ENCODE measurements at regions not wholly inside any gene's neighbourhood (a gene's known extent, or its start where the extent isn't known, plus 50 kb on each side); places are given as distances from the start of the nearest gene placed in this dataset.

DNA sequence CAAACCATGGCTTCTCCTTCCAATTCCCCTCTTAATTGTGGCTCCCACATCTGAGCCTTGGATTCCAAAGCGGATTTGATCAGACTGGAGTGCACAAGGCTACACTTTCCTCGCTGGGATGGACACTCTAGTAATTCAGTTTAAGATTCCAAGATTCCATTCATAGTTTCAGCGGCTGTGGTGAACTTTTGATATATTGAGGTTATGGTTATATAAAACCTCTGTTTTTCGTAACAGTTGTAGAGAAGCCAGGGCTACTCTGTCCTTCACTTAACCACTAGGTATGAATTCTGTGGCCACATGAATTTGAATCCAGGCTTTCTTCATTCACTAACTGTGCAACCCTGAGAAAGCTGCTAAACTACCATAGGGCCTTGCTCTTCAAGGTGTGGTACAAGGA is 67.9 kb upstream of the KY start:
- TF ChIP-seq, protein P1, sequence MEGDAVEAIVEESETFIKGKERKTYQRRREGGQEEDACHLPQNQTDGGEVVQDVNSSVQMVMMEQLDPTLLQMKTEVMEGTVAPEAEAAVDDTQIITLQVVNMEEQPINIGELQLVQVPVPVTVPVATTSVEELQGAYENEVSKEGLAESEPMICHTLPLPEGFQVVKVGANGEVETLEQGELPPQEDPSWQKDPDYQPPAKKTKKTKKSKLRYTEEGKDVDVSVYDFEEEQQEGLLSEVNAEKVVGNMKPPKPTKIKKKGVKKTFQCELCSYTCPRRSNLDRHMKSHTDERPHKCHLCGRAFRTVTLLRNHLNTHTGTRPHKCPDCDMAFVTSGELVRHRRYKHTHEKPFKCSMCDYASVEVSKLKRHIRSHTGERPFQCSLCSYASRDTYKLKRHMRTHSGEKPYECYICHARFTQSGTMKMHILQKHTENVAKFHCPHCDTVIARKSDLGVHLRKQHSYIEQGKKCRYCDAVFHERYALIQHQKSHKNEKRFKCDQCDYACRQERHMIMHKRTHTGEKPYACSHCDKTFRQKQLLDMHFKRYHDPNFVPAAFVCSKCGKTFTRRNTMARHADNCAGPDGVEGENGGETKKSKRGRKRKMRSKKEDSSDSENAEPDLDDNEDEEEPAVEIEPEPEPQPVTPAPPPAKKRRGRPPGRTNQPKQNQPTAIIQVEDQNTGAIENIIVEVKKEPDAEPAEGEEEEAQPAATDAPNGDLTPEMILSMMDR (IDR thresholded peaks at IDR 0.05; ENCODE audit: insufficient read depth, low read depth, low read length), result no peak
- no peak for TF ChIP-seq EZH2 (IDR thresholded peaks at IDR 0.05; ENCODE audit: insufficient read depth, low read length)

Data from astrocyte (in vitro differentiated cells and primary cell).